ENCODE measurements at regions not wholly inside any gene's neighbourhood (a gene's known extent, or its start where the extent isn't known, plus 50 kb on each side); places are given as distances from the start of the nearest gene placed in this dataset.
A peak's percentile ranks its signal among the peaks of the same experiment; 100 is the strongest.

DNA sequence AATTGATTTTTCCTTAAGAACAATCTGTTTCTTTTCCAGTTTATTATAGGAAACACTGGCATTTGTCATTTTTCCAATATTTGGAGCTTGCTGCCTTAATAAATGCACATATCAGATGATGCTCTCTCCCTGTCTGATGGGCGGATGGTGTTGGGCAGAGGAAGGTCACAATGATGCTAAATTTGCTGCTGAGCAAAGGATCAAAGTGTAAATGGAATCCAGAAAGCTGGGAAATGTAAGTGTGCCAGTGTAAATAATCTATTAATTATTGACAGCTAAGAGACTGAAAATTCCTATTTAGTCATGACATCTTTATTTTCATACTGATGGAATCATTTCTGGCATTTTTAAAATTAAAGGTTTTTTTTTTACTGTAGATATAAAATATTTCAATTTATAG lies 243.2 kb downstream of the PTBP2 start:
- DNase-seq, result no peak

DNA sequence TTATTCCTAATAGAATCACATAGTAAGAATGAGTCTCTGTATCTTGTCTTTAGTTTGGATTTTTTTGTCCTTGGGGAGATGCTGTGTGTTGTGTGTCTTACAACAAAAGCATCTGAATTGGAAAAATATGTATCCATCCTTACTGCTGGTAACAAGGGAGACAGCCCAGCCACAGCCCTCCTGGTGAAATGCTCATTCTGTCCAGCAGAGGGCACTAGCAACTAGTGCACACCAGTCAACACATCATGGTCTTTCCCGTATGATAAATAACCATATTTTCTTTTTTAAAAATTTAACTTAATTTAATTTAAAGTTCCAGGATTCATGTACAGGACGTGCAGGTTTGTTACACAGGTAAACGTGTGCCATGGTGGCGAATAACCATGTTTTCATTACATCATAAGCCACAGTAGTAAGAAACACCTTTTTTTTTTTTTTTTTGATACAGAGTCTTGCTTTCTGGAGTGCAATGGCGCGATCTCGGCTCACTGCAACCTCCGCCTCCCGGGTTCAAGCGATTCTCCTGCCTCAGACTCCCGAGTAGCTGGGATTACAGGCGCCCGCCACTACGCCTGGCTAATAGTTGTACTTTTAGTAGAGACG lies 245.1 kb downstream of the PTBP2 start:
- DNase-seq, result peak; percentile 57

DNA sequence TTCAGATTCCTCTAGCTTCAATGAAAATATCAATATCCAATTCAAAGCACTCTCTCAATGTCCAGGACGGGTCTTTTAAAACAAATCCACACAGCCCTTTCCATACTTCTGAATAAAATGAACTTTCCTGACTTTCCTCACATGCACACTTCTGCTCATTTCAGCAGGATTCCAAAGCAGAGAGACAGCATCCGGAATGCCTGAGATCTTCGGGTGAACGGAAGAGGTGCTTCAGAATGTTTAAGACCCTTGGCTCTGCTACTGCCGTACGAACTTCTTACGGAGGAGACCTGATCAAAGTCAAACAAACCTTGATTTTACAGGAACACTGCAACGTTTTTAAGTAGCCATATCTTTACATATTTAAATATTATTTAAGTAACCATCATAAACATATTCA lies 245.7 kb downstream of the PTBP2 start:
- no peak for DNase-seq

DNA sequence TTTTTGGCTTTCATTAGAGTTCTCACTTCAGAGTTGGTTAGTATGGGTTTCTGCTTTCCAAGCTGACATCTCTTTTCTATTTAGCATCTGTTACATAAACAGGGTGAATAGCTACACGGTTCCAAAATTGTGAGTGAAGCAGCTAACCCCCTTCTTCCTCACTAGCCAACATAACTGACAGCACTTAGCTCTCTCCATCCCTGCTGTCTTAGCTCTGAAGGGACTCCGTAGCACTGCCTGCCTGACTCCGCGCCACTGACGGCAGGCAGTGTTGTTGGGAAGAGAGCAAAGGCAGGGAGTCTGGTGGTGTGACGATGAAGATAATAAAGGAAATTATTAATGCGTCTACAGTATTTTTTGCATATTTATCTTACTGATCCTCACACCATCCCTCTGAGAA lies 247.0 kb downstream of the PTBP2 start:
- no peak for DNase-seq

DNA sequence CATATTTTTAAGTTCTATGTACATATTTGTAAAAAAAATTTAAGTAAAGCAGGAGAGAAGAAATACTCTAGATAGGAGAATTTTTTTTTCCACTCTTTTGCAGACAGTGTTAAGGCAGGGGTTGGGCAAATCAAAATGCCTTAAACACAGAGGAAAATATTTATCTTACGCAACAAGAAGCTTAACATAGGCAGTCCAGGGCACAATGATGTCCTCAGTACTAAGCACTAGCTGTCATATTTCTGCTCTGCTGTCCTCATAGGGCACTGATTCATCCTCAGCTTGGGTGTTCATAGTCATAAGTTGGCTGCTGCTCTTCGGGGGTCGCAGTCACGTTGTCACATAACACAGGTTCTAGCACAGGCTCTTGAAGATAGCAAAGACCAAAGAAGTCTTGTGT lies 247.4 kb downstream of the PTBP2 start:
- DNase-seq, result no peak

DNA sequence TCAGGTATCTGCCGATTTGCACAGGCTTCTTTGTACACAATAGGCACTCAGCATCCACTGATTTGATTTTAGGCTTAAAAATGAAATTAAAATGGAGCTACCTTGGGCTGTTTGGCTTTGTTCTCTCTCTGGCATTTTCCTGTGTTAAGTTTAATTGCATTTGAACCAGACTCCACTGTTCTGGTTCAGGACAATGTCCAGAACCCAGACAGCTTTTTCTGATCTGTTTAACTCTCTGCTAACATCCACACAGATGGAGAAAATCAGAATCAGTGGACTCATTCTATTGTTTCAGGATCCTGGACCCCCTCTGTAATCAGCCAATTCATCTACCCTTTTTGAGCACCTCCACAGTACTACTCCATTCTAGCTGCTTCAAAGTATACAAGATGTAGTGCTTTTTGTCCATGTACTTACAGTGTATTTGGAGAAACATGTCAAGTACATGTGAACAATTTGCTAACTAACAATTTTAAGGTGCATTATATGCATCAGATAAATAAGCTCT lies 248.1 kb downstream of the PTBP2 start:
- DNase-seq, result no peak

DNA sequence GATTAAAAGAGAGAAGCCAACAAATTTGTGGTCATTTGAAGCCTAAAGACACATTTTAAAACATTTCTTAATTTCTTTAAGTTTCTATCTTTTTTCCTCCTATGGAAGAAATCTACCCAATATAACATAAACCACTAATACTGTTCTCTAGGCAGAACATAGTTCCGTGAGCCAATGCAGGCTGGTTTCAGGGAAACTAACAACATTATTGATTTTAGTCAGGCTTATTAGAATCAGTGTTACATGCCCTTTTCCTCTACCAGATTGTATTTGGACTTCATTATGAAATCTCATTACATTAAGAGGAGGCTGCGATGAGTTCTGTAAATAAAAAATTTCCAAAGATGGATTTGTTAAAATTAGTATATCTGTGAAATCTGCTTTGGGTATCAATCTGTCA lies 249.9 kb downstream of the PTBP2 start:
- no peak for DNase-seq

DNA sequence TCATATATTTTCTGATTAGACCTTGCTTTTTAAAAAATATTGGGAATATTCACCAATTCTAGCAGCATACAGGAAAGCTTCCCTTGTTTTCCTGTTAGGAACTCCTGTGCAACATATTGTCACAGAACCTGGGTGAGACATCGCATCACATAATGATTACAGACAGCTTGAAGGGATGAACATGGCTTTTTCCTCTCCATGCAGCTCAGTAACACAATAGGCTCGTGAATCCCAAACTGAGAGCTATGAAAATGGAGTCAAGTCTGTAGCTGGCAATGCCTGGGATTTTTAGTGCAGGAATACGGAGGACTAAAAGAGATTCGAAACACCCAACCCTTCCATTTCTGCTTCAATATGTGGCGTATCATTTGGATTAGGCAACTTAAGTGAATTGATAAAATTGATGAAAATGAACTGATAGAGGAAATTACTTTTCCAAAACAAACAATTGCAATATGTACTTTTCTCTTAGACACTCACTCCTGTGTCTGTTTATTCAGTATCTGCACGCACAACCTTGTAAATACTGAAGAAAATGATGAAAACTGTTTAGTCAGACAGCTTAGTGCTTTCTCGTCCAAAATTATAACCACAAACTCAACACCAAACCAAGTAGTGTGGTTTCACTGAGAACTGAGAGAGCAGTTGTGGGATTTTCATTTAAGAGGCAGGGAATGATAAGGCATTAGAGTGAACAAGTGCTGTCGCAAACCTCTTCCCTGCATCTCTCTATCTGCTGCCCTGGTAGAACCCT lies 250.4 kb downstream of the PTBP2 start:
- DNase-seq, result no peak

DNA sequence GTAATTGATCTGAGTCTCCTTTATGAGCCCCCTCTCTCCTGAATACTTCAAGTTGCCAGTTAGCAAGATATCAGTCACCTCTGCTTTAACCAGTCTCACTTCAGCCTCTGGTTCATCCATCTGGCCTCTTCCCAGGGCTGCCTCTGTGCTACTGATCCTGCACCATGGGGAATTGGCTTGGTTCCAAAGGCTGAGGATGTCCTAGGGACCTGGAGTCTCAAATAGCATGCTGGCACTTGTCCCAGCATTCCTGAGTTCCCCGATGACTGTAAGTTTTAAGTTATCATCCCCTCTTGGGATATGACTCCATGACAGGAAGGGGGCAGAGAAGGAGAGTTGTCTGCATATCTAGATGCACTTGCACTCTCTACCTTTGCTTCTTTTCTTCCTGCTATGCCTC lies 252.0 kb downstream of the PTBP2 start:
- DNase-seq, result no peak

DNA sequence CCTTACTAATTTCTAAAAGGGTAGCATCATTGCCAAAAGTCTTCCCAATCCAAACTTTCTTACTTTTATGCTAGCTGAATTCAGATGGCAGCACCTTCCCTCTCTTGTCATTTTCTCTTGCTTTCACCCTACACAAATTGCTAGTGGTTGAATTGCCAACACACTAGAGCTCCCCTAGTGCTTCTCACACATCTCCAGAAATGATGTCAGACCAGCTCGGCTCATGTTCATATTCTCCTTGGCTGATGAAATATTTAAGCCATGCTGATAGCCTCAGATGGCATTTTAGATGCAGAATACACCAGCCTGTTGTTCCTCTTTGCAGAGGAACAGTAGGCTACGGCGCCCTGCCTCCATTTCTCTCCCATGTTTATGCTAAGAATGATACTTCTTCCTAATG lies 256.9 kb downstream of the PTBP2 start:
- no peak for DNase-seq

DNA sequence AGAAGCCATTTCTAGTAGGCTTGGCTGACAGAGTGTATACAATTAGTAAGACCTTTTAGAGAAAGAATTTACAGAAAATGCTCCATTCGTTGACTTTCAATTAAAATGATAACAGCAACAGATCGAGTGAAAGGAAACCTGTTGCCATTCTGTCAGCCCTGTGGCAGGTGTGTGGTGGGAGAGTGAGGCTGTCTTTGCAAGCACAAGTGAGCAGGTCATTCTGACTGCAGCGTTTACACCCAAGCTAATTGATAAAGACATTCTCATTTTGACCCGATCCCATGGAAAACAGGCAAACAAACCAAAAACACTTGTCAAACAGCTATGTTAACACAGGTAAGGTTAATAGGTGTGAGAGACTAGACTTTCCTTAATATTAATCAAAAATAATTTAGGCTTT lies 257.3 kb downstream of the PTBP2 start:
- no peak for DNase-seq

DNA sequence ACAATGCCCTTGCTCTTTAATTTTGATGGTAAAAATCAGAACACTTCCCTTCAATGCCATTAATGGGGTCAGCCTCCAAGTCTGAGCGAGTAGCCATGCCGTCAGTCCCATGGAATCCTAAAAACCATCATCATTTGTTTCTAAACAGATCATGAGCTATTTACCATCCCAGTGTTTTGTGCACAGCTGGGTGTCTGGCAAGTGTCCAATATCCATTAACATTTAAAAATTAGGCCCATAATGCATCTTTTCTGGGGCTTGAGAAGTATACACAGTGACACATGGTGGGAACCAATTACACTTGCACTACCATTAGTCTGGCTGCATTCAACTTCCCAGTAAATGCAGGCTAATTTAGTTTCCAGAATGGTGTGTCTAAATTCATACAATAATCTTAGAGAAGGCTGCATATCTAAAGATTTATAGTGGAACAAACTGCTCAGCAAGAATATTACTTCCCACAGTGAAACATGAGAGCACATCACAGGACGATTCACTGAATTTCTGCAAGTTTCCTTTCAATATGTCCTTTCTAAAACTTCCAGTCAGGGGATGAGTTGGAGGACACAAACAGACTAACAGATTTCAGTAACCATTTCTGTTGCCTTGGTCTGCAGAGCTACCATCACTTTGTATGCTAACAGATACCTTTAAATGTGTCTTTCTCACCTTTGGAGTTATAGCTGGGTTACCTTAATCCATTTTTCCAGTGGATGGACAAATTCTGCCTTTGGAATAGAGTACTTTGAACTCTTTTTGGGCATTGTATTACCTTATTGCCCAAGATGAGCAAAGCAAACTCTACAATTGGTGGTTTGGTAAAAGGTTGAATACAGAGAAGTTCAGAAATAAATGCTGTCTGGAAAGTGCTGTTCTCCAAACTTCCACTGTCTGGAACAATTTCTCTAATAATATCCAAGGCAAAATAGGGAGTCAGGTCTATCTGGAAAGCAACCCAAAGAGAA lies 258.0 kb downstream of the PTBP2 start:
- no peak for DNase-seq

DNA sequence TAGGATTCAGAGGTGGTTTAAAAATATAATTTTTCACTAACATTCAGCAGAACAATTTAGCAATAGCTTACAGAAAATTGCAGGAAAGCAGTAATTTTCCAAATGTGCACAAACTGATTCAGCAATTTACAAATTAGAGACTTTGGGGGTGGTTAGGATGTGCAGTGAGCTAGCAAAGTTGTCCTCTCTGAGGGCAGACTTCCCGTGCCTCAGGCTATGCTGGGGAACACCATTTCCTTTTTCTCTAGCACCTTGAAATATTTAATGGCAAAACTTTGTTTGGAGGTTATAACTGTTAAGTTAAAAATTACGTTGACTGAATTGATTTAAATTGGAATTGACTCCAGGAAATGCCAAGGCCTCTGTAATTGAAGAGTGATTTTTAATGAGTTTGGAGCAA lies 258.9 kb downstream of the PTBP2 start:
- no peak for DNase-seq

DNA sequence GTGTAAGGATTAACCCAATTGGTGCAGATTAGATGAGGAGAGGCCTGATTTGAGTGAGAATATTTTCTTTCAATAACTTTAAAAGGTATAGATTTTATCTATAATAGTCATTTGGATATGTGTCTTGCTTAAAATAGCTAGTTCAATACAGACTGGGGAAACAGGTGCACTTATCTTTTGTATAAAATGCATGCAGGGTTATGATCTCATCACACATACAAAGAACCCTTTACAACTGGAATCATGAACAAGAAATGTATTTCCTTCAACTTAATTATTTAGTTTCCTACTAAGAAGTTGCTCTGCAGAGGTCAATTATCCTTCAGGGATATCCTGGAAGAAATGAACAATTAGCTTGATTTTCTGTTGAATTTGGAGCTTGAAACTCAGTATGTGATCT lies 259.6 kb downstream of the PTBP2 start:
- DNase-seq, result no peak

DNA sequence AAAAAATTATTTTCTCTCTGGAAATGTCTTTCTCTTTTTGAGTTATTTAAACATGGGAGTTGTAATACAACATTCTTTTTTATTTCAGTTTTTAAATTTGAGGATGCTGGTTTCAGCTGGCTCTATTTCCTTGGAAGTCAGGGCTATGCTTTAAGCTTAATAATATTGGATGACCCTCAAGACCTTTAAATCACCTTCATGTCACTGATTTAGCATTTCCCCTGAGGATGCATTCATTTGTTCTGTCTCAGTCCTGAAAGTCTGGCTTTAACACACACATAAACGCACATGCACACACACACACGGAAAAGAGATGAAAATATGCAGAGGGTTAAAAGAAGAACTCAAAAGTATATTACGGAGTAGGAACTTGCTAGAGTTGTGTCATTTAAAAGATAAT lies 260.5 kb downstream of the PTBP2 start:
- DNase-seq, result no peak

DNA sequence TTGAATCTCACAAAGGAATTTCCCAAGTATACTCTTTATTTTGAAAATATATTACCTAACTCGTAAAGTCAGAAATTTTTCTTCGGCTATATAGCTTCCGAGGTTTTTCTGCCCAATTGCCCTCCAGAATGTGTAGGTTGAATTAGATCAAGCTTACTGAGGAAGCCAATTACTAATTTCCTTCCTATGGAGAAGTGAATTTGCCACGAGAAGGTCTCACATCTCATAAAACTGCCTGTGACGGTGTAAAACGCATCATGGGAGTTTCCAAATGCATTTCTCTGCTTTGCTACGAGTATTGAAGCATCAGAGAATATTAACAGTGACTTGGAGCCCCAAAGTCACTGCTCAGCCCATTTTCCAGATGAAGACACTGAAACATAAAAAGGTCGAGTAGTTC lies 262.3 kb downstream of the PTBP2 start:
- no peak for DNase-seq

DNA sequence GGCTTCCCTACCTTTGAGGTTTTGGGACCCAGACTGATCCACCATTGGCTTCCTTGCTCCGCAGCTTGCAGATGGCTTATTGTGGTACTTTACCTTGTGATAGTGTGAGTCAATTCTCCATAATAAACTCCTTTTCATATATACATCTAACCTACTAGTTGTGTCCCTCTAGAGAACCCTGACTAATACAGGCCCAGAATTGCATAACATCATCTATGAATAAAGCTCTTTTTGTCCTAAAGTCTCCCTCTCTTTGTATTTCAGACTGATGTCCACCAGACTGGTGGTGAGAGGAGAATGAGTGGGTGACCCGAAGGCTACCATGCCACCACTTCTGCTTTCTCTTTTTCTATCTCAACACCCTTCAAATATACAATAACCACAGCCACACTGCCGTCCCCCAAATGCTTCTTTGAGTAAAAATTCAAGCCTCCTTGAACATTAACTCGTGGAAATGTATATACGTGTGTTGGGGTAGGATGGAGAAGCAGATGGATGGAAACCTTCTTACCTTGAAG lies 265.7 kb downstream of the PTBP2 start:
- no peak for DNase-seq

DNA sequence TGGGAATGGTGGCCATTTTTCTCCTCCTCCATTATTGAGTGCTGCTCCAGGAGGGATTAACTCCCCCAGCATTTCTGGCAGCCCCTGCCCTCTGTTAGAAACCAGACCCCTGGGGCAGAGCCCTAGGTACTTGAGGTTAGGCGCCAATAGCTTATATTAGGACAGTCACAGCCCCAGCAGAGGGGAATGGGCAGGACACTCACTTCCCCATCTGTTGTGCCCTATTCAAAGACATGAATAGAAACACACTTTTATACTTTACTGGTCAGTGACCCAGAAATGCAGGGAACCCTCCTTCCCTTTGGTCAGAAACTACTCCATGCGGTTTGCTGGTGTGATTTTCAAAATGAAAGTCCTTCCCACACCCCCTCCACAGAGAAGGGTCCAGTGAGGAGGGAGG lies 267.7 kb downstream of the PTBP2 start:
- no peak for DNase-seq

DNA sequence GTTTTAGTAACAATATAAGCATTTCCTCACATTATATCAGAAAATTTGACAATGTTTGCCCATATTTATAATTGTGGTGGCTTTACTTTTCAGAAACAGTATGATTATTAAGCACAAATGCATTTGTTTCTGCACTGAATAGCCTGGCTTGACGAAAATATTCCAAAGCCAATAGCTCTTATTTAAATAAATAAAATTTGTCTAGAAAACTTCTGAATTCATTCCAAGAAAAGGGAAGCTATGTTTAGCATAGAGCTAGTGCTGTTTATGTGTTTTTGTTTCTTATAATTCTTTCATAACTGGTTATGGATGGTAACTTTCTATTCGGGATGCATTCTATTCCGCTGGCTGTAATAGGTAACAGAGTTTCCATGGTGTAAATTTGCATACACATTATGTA lies 268.6 kb downstream of the PTBP2 start:
- DNase-seq, result no peak

DNA sequence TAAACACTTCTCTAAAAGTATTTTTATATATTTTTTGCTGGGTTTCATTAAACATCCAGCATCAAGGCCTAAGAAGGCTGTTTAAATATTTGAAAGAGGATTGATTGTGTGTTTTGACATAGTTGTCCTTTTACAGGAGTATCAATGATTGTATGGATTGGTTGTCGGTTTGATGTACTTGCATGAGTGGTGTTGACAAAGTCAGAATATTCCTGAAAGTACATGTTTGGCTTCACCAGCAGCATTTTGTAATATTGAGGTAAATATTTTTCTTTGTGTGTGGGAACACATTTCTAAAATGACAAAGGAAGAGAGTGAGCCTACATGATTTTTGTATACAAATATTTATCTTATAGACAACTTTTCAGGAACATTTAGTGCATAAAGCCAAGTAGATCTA lies 269.7 kb downstream of the PTBP2 start:
- DNase-seq, result no peak

DNA sequence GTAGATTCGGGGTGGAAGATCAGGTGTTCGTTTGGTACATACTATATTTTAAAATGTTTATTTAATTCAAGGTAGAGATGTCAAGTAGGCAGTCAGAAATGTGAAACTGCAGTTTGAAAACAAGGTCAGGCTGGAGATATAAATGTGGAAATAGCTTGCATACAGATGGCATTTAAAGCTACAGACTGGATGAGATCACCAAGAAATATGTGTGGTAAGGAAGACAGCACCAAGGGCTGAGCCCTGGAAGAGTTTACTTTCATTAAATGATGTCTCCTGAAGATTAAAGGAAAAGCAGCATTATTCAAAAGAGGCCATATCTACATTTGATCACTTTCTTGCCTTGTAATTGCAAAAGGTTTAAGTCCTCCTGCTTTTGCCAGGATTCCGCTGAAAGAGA lies 271.3 kb downstream of the PTBP2 start:
- DNase-seq, result no peak

DNA sequence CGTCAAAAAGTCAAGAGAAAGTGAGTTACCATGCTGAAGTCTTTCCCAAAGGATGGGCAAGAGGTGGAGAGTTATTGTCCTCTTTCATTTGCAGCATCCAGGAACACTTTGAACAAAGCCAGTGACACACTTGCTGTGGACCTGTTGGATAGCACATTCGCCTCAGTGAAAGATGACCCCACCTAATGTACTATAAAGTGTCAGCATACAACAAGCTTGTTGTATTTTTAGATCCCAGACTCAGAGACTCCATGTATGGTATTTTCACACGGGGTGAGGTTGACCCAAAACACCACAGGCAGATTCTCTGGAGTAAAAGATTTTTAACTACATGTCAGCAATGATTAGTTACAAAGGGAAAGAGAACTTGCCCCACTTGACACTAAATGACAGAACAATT lies 273.8 kb downstream of the PTBP2 start:
- DNase-seq, result no peak

DNA sequence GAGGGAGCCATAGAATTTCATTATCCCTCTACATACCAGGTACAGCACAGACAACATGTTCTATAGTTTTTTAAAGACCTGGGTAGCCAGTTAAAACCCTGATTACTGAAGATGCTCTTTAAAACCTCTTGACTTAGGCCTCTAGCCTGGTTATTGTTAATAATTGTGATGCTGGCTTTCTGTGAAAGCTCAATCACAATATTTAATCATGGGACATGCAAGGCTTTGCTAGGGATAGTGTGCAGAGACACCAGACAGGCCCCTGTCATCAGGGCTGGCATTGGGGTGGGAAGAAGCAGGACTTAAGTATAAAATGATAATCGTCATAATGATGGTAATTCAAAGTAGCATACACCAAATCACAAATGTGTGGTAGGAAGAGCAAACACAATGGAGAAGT lies 274.4 kb downstream of the PTBP2 start:
- DNase-seq, result no peak

Data from left kidney (tissue), 1 donor.